ENCODE measurements at regions not wholly inside any gene's neighbourhood (a gene's known extent, or its start where the extent isn't known, plus 50 kb on each side); places are given as distances from the start of the nearest gene placed in this dataset.

- Histone ChIP-seq H3K9me3 (replicated peaks; ENCODE audit: control insufficient read depth, insufficient read depth, low read length) (no peaks in the 10 kb centered on the region), H3K27me3 (replicated peaks in 1 of 2; ENCODE audit: control insufficient read depth in 2 of 2, insufficient read depth in 2 of 2, low read length in 1 of 2) (no peaks in the 10 kb centered on the region), H3K27ac (ENCODE audit: control insufficient read depth, insufficient read depth) (no peak overlapping the region), H3K4me2 (ENCODE audit: control insufficient read depth, insufficient read depth) (no peak overlapping the region), H3K9ac (ENCODE audit: control insufficient read depth, insufficient read depth, low read length) (no peak overlapping the region), H3K4me1 (ENCODE audit: control insufficient read depth, insufficient read depth, low read length) (no peaks in the 10 kb centered on the region), H3K79me2 (ENCODE audit: control insufficient read depth, insufficient read depth, low read length) (no peaks in the 10 kb centered on the region), H4K20me1 (ENCODE audit: control insufficient read depth, insufficient read depth) (no peaks in the 10 kb centered on the region), H2AFZ (ENCODE audit: control insufficient read depth, low read depth, low read length) (no peak overlapping the region), H3K36me3 (ENCODE audit: control insufficient read depth in 2 of 2, insufficient read depth in 2 of 2, low read length in 1 of 2) (no peaks in the 10 kb centered on the region), H3K4me3 (no peak overlapping the region)
- no peak for ATAC-seq
- intact Hi-C loops (cut with micrococcal nuclease; ENCODE audit: unreplicated experiment) (no loop called here), in situ Hi-C loops (cut with MboI) (no loop called here)
- TF ChIP-seq NR2C2 (IDR thresholded peaks at IDR 0.05; ENCODE audit: borderline replicate concordance, control insufficient read depth, insufficient read length, low read depth) (no peak), BMI1 (IDR thresholded peaks at IDR 0.05; ENCODE audit: borderline replicate concordance) (no peak), ZNF592 (IDR thresholded peaks at IDR 0.05) (no peak), STAT1 (conservative IDR thresholded peaks at IDR 0.05) (no peak), SIX5 (IDR thresholded peaks at IDR 0.05; ENCODE audit: low read depth, low read length, severe bottlenecking) (no peak), GABPA (IDR thresholded peaks at IDR 0.05; ENCODE audit: low read depth) (no peak), SMARCA5 (IDR thresholded peaks at IDR 0.05) (no peak), ASH2L (IDR thresholded peaks at IDR 0.05; ENCODE audit: borderline replicate concordance, low read depth) (no peak)
- DNase-seq (ENCODE audit: low read depth, low spot score): no peak
- FAIRE-seq: no peak
- RAD21 ChIA-PET (ENCODE audit: unreplicated experiment): no interaction called here
- BruUV-seq (replicated peaks): no TSS peak
- SMC1A ChIA-PET (ENCODE audit: uncharacterized antibody, unreplicated experiment): no interaction called here
- POLR2A ChIA-PET: no interaction called here
- CTCF ChIA-PET: no interaction called here
- 40% methylated on average over 10 of the region's 10 CpGs for WGBS (ENCODE audit: insufficient coverage, insufficient replicate concordance, low lambda C conversion rate, missing lambda C conversion rate)
Observed at GRCh38 chr16:26930786-26931581, 135.7 kb upstream of the C16orf82 start.

Measured in GM12878 (cell line).